K562 (cell line): ENCODE measurements at regions not wholly inside any gene's neighbourhood (a gene's known extent, or its start where the extent isn't known, plus 50 kb on each side); places are given as distances from the start of the nearest gene placed in this dataset.

Source experiments
- ATAC-seq: fragments of 200-7000 bp; cut with Tn5 transposase; 3 replicates; pipeline ENCODE4 v1.9.1; 2020; ENCODE audit warnings: moderate library complexity
- BruUV-seq: library from RNA; stranded (reverse); fragments of 400-500 nt; replicated peaks from 2 replicates; lab custom pipeline; 2021; lab: Mats Ljungman, UMichigan
- CTCF ChIA-PET: fragments of 300-600 bp; formaldehyde crosslinking; extraction: SDS; loops from one replicate; lab custom pipeline; 2021; ENCODE audit warnings: low intra/inter-chr PET ratio; lab: Yijun Ruan, JAX
- POLR2A ChIA-PET: fragments of 300-600, 350-650 bp; sonication (Branson Sonifier 250); formaldehyde crosslinking; extraction: SDS; loops from one replicate; lab custom pipeline; 2021; ENCODE audit warnings: antibody characterized with exemption, inconsistent platforms; lab: Yijun Ruan, JAX
- DNase-seq, 4 experiments: peaks; one replicate each; pipeline versions ENCODE4 v3.0.0 to v3.0.0-alpha.2; 2011 to 2018; ENCODE audit warnings: low spot score in 3 of 4, mixed read lengths in 3 of 4; ENCODE audit errors: extremely low read depth in 1 of 4
- FAIRE-seq: peaks from 2 replicates; lab custom pipeline; 2011; peaks lifted over from hg19 to GRCh38; lab: Jason Lieb, UNC
- H2AFZ ChIP-seq: 2 replicates; pipeline ENCODE4 v1.6.0; 2011; ENCODE audit warnings: low read depth, low read length, control low read depth, inconsistent platforms
- H3K27ac ChIP-seq: fragments of 200-600 bp; 3 replicates; pipeline ENCODE4 v1.8.0; 2011; ENCODE audit warnings: low read depth, mild to moderate bottlenecking, control low read depth, inconsistent platforms, low read length, moderate library complexity, mixed read lengths; ENCODE audit errors: extremely low read depth
- H3K27me3 ChIP-seq, 2 experiments: fragments of 300-600 bp in 1 of 2; 2 replicates in 1 of 2; 3 replicates in 1 of 2; pipeline versions ENCODE4 v1.6.0 to v1.8.0; 2011; ENCODE audit warnings: inconsistent platforms in 2 of 2, low read length in 2 of 2, mild to moderate bottlenecking in 1 of 2, mixed read lengths in 1 of 2, moderate library complexity in 1 of 2; ENCODE audit not compliant: control insufficient read depth in 2 of 2, insufficient read depth in 2 of 2
- H3K36me3 ChIP-seq: fragments of 300-600 bp; 3 replicates; pipeline ENCODE4 v1.8.0; 2011; ENCODE audit warnings: mild to moderate bottlenecking, low read length, inconsistent platforms; ENCODE audit not compliant: control insufficient read depth, insufficient read depth
- H3K4me1 ChIP-seq, 2 experiments: fragments of 200-600 bp in 1 of 2; replicated peaks in 1 of 2; 2 replicates in 1 of 2; 3 replicates in 1 of 2; pipeline versions ENCODE4 v1.5.1 to v1.8.0; 2011; ENCODE audit warnings: inconsistent platforms in 2 of 2, low read length in 2 of 2, mild to moderate bottlenecking in 1 of 2, mixed read lengths in 1 of 2, moderate library complexity in 1 of 2; ENCODE audit not compliant: control insufficient read depth in 2 of 2, insufficient read depth in 2 of 2
- H3K4me2 ChIP-seq: 2 replicates; pipeline ENCODE4 v1.6.1; 2011; ENCODE audit warnings: low read length, control low read depth, inconsistent platforms, mixed read lengths; ENCODE audit not compliant: insufficient read depth
- H3K4me3 ChIP-seq: fragments of 200-600 bp; sonication (generic), shearing (Covaris generic); 2 replicates; pipeline ENCODE4 v1.5.1; 2016; ENCODE audit warnings: control low read depth, inconsistent platforms
- H3K79me2 ChIP-seq: fragments of 200-600 bp; 3 replicates; pipeline ENCODE4 v1.8.0; 2011; ENCODE audit warnings: low read length, inconsistent platforms; ENCODE audit not compliant: control insufficient read depth, insufficient read depth
- H3K9ac ChIP-seq, 2 experiments: 2 replicates each; pipeline versions ENCODE4 v1.6.0 to v1.6.1; 2011; ENCODE audit warnings: low read depth in 2 of 2, low read length in 2 of 2, control low read depth in 1 of 2, inconsistent platforms in 1 of 2, mild to moderate bottlenecking in 1 of 2, mixed read lengths in 1 of 2; ENCODE audit not compliant: insufficient read depth in 1 of 2
- H3K9me1 ChIP-seq: one replicate; pipeline ENCODE4 v1.6.0; 2011; ENCODE audit warnings: inconsistent platforms, mild to moderate bottlenecking, low read length, moderate library complexity; ENCODE audit not compliant: control insufficient read depth, insufficient read depth
- H3K9me3 ChIP-seq: replicated peaks from 2 replicates; pipeline ENCODE4 v1.5.1; 2011; ENCODE audit warnings: low read depth, low read length, inconsistent platforms; ENCODE audit not compliant: control insufficient read depth, insufficient read depth
- H4K20me1 ChIP-seq: replicated peaks from 2 replicates; pipeline ENCODE4 v1.6.1; 2011; ENCODE audit warnings: low read length, inconsistent platforms, mixed read lengths; ENCODE audit not compliant: control insufficient read depth, insufficient read depth
- BCOR ChIP-seq: fragments of 450-650 bp; IDR thresholded peaks from 2 replicates; pipeline ENCODE4 v1.6.1; 2016
- CTBP1 ChIP-seq: fragments of 450-650 bp; IDR thresholded peaks from 2 replicates; pipeline ENCODE4 v1.6.1; 2016; ENCODE audit warnings: borderline replicate concordance
- EGR1 ChIP-seq: fragments of 450-650 bp; conservative IDR thresholded peaks from 2 replicates; pipeline ENCODE4 v1.6.1; 2017; ENCODE audit warnings: mild to moderate bottlenecking
- ETV1 ChIP-seq: fragments of 450-650 bp; conservative IDR thresholded peaks from 2 replicates; pipeline ENCODE4 v1.6.1; 2016; ENCODE audit warnings: missing genetic modification characterization, control low read depth, low read depth, missing compliant biosample characterization
- FOS ChIP-seq: IDR thresholded peaks from 3 replicates; pipeline ENCODE4 v1.6.1; 2011; ENCODE audit not compliant: insufficient read length; ENCODE audit errors: extremely low read depth
- HDAC2 ChIP-seq: fragments of 450-650 bp; IDR thresholded peaks from 2 replicates; pipeline ENCODE4 v1.6.1; 2016; ENCODE audit warnings: mild to moderate bottlenecking
- LARP7 ChIP-seq: fragments of 450-650 bp; IDR thresholded peaks from 2 replicates; pipeline ENCODE4 v1.6.1; 2016
- MBD1 ChIP-seq: fragments of 250-450 bp; sonication (Bioruptor Pico); IDR thresholded peaks from 2 replicates; pipeline ENCODE4 v1.8.0; 2022; ENCODE audit warnings: inconsistent platforms
- PHF20 ChIP-seq: fragments of 450-650 bp; IDR thresholded peaks from 2 replicates; pipeline ENCODE4 v1.6.1; 2018; ENCODE audit not compliant: partially characterized antibody
- POLR2H ChIP-seq: IDR thresholded peaks from 2 replicates; pipeline ENCODE4 v1.6.1; 2016; ENCODE audit warnings: missing genetic modification characterization, low read depth, mild to moderate bottlenecking, control low read depth, missing compliant biosample characterization, moderate library complexity
- PRMT5 ChIP-seq: sonication (generic); formaldehyde crosslinking; IDR thresholded peaks from 2 replicates; pipeline ENCODE4 v1.5.0; 2020; ENCODE audit warnings: missing genetic modification reagents
- PTRF ChIP-seq: fragments of 450-650 bp; IDR thresholded peaks from 2 replicates; pipeline ENCODE4 v1.6.1; 2016; ENCODE audit warnings: mild to moderate bottlenecking, missing genetic modification characterization, missing compliant biosample characterization
- ZNF124 ChIP-seq: sonication (generic); formaldehyde crosslinking; IDR thresholded peaks from 2 replicates; pipeline ENCODE4 v1.8.1; 2022; ENCODE audit warnings: missing genetic modification reagents
- ZNF140 ChIP-seq: fragments of 250-450 bp; sonication (Bioruptor Pico); IDR thresholded peaks from 2 replicates; pipeline ENCODE4 v1.8.0; 2021; ENCODE audit warnings: moderate library complexity, mild to moderate bottlenecking, inconsistent platforms
- ZNF24 ChIP-seq: fragments of 450-650 bp; IDR thresholded peaks from 2 replicates; pipeline ENCODE4 v1.6.1; 2016
- ZNF318 ChIP-seq, 2 experiments: fragments of 450-650 bp; IDR thresholded peaks; 2 replicates each; pipeline ENCODE4 v1.6.1; 2016; ENCODE audit warnings: mild to moderate bottlenecking in 2 of 2, borderline replicate concordance in 1 of 2, low read depth in 1 of 2, moderate library complexity in 1 of 2
- ZNF445 ChIP-seq: fragments of 250-450 bp; sonication (Bioruptor Pico); IDR thresholded peaks from 2 replicates; pipeline ENCODE4 v1.4.0; 2020; ENCODE audit warnings: low read depth, mild to moderate bottlenecking, moderate library complexity
- WGBS: fragments of 100-300 bp; shearing (Covaris generic); methylation state at CpG from one replicate; pipeline ENCODE4 v1.1.6; 2016; ENCODE audit warnings: low coverage, mixed read lengths; ENCODE audit not compliant: insufficient coverage; ENCODE audit errors: missing lambda C conversion rate; 5-methylcytosine and 5-hydroxymethylcytosine counted together
- in situ Hi-C: fragments of 300-500 bp; cut with MboI; formaldehyde crosslinking; loops from 4 replicates; pipeline ENCODE4 v1.15.0; 2018; ENCODE audit warnings: inconsistent platforms, mixed read lengths
- intact Hi-C: fragments of 100-400 bp; cut with micrococcal nuclease; formaldehyde crosslinking; loops from 2 replicates; pipeline ENCODE4 v1.14.2; 2022

GRCh38 chr1:82721702-82722101 lies 921.0 kb downstream of the ADGRL2 start:
- no peaks in the 10 kb centered on the region for H3K9me3 ChIP-seq
- H3K27ac ChIP-seq: no peak overlapping the region
- H3K36me3 ChIP-seq: no peaks in the 10 kb centered on the region
- ChIA-PET CTCF (no interaction called here), POLR2A (no interaction called here)
- no peaks in the 10 kb centered on the region for H3K4me1 ChIP-seq
- H4K20me1 ChIP-seq: no peaks in the 10 kb centered on the region
- no peak overlapping the region for H3K9ac ChIP-seq
- WGBS: 0% methylated on average over 3 of the region's 3 CpGs
- BruUV-seq: no TSS peak
- in situ Hi-C loops (no loop called here), intact Hi-C loops (no loop called here)
- no peak overlapping the region for H2AFZ ChIP-seq
- no peak for FAIRE-seq
- H3K79me2 ChIP-seq: no peaks in the 10 kb centered on the region
- no peaks in the 10 kb centered on the region for H3K27me3 ChIP-seq
- no peak for DNase-seq
- no peak overlapping the region for H3K4me2 ChIP-seq
- H3K9me1 ChIP-seq: no peaks in the 10 kb centered on the region
- H3K4me3 ChIP-seq: no peak overlapping the region
- ATAC-seq: no peak
- TF ChIP-seq CTBP1 (no peak), HDAC2 (no peak), LARP7 (no peak), PTRF (tag) (no peak), ZNF24 (no peak), ZNF124 (CRISPR knock-in tag) (no peak), ETV1 (no peak), PRMT5 (CRISPR knock-in tag) (no peak), POLR2H (tag) (no peak), PHF20 (no peak), BCOR (no peak), FOS (no peak), ZNF318 (IDR thresholded peaks at IDR 0.05; ENCODE audit: borderline replicate concordance in 1 of 2, low read depth in 1 of 2) (no peak), ZNF445 (no peak), ZNF140 (no peak), MBD1 (CRISPR knock-in tag) (no peak), EGR1 (no peak)
